ENCODE measurements at regions not wholly inside any gene's neighbourhood (a gene's known extent, or its start where the extent isn't known, plus 50 kb on each side); places are given as distances from the start of the nearest gene placed in this dataset.

DNA sequence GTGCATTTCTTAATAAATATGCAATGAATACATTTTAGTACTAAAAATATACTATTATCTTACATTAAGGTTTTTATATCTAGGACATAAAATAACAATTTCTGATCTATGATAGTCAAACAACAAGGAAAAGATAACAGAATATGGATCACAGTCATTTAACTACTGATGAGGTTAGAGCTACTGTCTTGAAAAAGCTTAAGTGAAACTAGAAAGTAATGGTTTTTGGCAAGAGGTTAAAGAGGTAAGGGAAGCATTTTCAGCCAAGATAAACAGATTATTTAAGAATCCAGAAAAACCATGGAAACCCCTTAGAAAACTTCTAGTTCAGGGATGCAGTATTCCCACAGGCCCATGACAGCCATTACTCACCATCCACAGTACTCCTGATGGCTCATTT is 787.4 kb downstream of the DACH1 start:
- TF ChIP-seq, protein P1, sequence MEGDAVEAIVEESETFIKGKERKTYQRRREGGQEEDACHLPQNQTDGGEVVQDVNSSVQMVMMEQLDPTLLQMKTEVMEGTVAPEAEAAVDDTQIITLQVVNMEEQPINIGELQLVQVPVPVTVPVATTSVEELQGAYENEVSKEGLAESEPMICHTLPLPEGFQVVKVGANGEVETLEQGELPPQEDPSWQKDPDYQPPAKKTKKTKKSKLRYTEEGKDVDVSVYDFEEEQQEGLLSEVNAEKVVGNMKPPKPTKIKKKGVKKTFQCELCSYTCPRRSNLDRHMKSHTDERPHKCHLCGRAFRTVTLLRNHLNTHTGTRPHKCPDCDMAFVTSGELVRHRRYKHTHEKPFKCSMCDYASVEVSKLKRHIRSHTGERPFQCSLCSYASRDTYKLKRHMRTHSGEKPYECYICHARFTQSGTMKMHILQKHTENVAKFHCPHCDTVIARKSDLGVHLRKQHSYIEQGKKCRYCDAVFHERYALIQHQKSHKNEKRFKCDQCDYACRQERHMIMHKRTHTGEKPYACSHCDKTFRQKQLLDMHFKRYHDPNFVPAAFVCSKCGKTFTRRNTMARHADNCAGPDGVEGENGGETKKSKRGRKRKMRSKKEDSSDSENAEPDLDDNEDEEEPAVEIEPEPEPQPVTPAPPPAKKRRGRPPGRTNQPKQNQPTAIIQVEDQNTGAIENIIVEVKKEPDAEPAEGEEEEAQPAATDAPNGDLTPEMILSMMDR (IDR thresholded peaks at IDR 0.05) = no peak
- TF ChIP-seq EP300 (IDR thresholded peaks at IDR 0.05; ENCODE audit: borderline replicate concordance in 1 of 2, low read depth in 1 of 2, low read length in 1 of 2) = no peak
- no peak for TF ChIP-seq SIN3A (IDR thresholded peaks at IDR 0.05; ENCODE audit: borderline replicate concordance, low read depth, low read length)
- no peak for TF ChIP-seq JUND (IDR thresholded peaks at IDR 0.05)
